Forelimb muscle (tissue), 1 donor: ENCODE measurements at regions not wholly inside any gene's neighbourhood (a gene's known extent, or its start where the extent isn't known, plus 50 kb on each side); places are given as distances from the start of the nearest gene placed in this dataset.
"Not testable (repeated sequence)": the region's sequence is repeated elsewhere in the genome, so short reads cannot be mapped to it uniquely, and the experiment has no call there.

Experiments
- DNase-seq: peaks from one replicate; pipeline ENCODE4 v3.0.0-alpha.2; 2013; ENCODE audit warnings: low read depth

- no peak for DNase-seq
Measured at GRCh38 chr5:42989190-42989589, 50.9 kb downstream of the ANXA2R start.

- DNase-seq: no peak
Measured at GRCh38 chr5:42988568-42988967, 51.6 kb downstream of the ANXA2R start.

GRCh38 chr5:42985129-42986037, 54.7 kb downstream of the ANXA2R start:
- no peak for DNase-seq

DNA sequence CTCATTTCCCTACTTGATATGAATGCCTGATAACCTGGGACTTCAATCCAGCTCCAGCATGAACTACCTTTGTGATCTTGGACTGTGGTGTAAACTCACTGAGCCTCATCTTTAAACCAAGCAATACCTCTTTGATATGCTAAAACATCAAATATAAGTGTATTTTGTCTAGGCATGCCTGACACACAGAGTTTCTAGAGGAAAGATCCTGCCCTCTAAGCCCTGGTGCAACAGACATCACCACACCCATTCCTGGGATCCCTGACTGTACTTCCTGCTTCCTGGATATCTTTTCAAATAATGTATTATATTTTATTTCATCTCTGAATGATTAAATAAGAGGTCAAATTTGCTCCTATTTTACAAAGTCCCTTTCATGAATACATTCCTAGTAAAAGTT, 55.8 kb downstream of the ANXA2R start:
- DNase-seq: no peak

- no peak for DNase-seq
Measured at GRCh38 chr5:42982107-42982622, 58.0 kb downstream of the ANXA2R start.

GRCh38 chr5:42981417-42982106, 58.6 kb downstream of the ANXA2R start:
- DNase-seq: not testable (repeated sequence)

GRCh38 chr5:42981015-42981414, 59.1 kb downstream of the ANXA2R start:
- not testable (repeated sequence) for DNase-seq

GRCh38 chr5:42980391-42980790, 59.7 kb downstream of the ANXA2R start:
- not testable (repeated sequence) for DNase-seq

GRCh38 chr5:42979242-42979641, 60.9 kb downstream of the ANXA2R start:
- not testable (repeated sequence) for DNase-seq

- DNase-seq: no peak
Measured at GRCh38 chr5:42974536-42974935, 65.6 kb downstream of the ANXA2R start.

DNA sequence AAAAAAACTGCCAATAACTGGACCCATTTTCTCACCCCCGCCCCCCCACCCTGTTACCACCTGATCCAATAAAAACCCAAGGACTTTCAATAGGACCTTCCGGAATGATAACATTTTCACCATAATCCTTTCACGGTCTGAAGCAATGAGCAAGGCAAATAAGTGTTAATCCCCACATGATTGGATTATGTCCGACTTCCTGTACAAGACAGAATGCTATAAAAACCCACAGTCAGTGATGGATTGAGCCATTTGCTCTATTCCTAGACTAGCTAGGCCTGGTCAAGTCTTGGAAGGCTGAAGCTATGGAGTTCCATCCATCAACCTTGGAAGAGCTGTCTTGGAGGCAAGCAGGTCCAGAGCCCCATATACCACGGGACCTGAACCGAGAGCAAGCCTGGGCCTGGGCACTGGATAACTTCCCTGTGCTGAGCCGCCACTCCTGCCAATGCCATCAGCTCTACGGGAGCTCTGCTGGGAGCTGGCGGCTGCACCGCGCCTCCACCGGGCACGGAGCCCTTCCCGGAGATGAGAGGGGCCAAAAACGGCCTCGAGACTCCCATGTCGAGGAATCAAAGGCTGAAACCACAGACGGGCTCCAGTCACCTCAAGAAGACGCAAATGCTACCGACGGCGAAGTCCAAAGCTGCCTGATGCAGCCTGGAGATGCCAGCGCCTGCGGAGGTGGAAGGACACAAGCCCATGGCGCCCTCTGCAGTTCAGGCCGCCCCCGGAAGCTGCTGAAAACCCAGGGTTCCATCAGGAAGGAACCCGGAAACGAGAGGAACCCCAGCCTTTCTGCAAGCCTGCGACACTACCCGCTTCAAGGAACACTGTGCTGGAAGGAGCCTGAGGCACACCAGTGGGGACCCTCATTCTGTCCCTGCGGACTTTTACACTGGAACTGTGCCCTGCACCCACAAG, 69.2 kb downstream of the ANXA2R start:
- no peak for DNase-seq

DNA sequence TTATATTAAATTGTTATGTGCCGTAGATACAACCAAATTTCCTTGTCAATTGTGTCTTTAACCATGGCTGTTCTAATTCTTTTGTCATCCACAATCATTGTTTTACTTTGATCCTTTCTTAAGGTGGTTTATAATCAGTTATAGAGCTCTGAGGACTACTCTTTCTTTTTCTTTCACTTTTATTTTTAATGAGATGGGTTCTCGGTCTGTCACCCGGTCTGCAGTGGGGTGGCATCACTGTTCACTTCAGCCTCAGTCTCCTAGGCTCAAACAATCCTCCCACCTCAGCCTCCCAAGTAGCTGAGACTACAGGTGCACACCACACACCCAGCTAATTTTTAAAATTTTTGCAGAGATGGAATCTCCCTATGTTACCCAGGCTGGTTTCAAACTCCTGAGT, 74.2 kb downstream of the ANXA2R start:
- DNase-seq: no peak

DNA sequence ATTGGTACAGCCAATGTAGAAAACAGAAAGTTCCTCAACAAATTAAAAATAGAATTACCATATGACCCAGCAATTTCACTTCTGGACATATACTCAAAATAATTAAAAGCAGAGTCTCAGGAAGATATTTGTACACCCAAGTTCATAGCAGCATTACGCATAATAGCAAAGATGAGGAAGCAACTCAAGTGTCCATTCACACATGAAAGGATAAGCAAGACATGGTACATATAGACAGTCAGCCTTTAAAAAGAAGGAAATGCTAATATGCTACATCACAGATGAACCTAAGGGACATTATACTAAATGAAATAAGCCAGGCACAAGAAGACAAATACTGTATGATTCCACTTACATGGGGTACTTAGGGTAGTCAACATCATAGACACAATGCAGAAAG, 76.7 kb downstream of the ANXA2R start:
- no peak for DNase-seq

- no peak for DNase-seq
Measured at GRCh38 chr5:42962124-42962523, 78.0 kb downstream of the ANXA2R start.

- DNase-seq: no peak
Measured at GRCh38 chr5:42960506-42960905, 79.6 kb downstream of the ANXA2R start.

DNA sequence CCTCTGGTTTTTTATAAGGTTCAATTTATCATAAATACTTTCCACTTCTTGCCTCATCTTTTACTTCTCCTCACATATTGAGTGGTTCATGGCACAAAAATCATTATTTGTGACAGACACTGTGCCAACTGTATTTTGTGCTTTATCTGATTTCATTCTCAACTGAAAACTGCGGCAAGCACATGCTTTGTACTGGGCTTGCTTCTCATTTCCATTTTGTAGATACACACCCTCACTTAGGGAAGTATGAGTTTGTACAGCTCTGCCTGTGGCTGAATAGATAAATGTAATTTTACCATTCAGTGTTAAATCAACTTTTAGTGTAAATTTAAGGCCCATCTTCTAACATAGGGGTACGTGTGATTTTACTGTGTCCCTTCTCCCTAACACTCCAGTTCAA, 83.6 kb downstream of the ANXA2R start:
- no peak for DNase-seq

- DNase-seq: no peak
Measured at GRCh38 chr5:42953041-42953440, 87.1 kb downstream of the ANXA2R start.

DNA sequence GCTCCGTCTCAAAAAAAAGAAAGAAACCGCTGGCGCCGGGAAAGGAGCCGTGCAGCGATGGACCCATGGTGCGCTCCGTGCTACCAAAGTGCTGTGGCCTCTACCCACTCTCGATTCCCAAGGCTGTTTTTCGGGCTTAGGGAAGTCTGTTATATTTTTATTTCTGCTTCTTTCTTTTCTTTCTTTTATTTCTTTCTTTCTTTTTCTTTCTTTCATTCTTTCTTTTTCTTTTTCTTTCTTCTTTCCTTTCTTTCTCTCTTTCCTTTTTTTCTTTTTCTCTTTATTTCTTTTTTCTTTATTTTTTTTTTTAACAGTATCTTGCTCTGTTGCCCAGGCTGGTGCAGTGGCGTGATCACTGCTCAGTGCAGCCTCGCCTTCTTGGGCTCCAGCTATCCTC, 87.5 kb downstream of the ANXA2R start:
- DNase-seq: no peak

GRCh38 chr5:42951293-42951840, 88.8 kb downstream of the ANXA2R start:
- DNase-seq: no peak

DNA sequence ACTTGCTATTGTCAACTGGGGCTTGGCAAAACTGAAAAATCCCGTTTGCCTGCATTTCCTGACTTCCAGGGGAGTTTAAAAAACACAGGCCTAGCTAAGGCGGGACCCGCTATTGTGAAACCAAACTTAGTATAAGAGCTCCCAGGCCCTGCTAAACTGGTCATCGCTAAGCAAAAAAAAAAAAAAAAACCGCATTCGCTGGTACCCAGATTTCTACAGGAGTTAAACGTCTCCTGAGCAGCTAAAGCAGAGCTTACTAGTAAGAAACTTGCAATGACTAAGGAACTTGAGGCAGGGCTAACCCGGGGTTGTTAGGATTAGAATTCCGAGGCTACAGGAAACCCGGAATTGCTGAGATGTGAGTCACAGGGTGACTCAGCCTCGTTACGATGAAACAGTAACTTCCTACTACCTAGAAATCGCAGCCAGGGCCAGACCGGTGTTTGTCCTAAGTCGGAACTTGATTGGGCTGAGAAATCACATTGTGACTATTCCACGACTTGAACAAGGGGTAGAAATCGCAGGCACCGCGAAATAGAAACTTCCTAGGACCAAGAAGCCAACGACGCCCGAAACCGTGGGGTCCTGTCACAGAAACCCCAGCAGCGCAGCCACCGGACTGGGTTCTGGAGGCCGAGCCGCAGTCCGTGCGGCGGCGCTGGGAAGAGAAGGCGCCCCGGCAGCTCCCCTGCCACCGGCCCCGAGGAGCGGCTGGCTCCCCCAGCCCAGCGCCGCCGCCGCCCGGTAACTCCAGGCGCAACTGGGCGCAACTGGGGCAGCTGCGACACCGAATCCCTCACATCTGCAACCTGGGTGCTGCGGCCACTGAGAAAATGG, 89.4 kb downstream of the ANXA2R start:
- DNase-seq: no peak

DNA sequence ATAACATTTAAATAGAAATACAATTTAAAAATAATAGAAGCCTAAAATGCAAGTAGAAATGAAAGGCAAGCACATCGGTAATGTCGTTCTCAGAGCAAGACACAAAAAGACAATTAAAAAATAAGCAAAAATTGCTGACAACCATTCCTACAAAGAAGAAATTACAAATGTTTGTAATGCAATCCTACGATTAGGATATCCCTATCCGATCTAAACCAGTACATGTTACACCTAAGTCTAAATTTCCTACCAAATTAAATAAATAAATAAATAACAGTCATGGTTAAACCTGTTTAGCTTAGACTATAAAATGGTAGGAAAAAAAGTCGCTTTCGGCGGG, 90.0 kb downstream of the ANXA2R start:
- DNase-seq: no peak
